ENCODE measurements at regions not wholly inside any gene's neighbourhood (a gene's known extent, or its start where the extent isn't known, plus 50 kb on each side); places are given as distances from the start of the nearest gene placed in this dataset.
"Not testable (repeated sequence)": the region's sequence is repeated elsewhere in the genome, so short reads cannot be mapped to it uniquely, and the experiment has no call there.

GRCh38 chr4:131764730-131765129, 1384.4 kb upstream of the PCDH10 start:
- no peak for FAIRE-seq
- H3K9ac ChIP-seq (ENCODE audit: control insufficient read depth, extremely low read depth, insufficient read depth, low read length), result no peak overlapping the region

GRCh38 chr4:131774382-131774781, 1374.7 kb upstream of the PCDH10 start:
- H3K79me2 ChIP-seq (ENCODE audit: control insufficient read depth, insufficient read depth, low read length); H3K4me1 ChIP-seq (ENCODE audit: control insufficient read depth, extremely low read depth, insufficient read depth, low read length); H3K4me2 ChIP-seq (ENCODE audit: control insufficient read depth, extremely low read depth, insufficient read depth, low read depth, low read length); H3K36me3 ChIP-seq (ENCODE audit: control insufficient read depth in 2 of 2, extremely low read depth in 1 of 2, insufficient read depth in 2 of 2, low read length in 2 of 2); H4K20me1 ChIP-seq (ENCODE audit: control insufficient read depth, extremely low read depth, insufficient read depth, low read length); FAIRE-seq; H3K9ac ChIP-seq (ENCODE audit: control insufficient read depth, extremely low read depth, insufficient read depth, low read length); dilution Hi-C loops (cut with MboI; ENCODE audit: extremely low pct_ligation_motif_present, low sequenced_read_pairs); H3K27ac ChIP-seq (ENCODE audit: control insufficient read depth, insufficient read depth, low read length); H3K27me3 ChIP-seq (ENCODE audit: control insufficient read depth, extremely low read depth, insufficient read depth, low read length); H3K4me3 ChIP-seq (ENCODE audit: control insufficient read depth in 2 of 3, extremely low read depth in 1 of 3, insufficient read depth in 2 of 3, low read depth in 1 of 3, low read length in 3 of 3); H3K9me3 ChIP-seq (ENCODE audit: control insufficient read depth, low read depth, low read length); H3K9me1 ChIP-seq (ENCODE audit: control insufficient read depth, extremely low read depth, insufficient read depth, low read length): not testable (repeated sequence)
- peak overlapping the region; percentile 27 for H2AFZ ChIP-seq (ENCODE audit: control insufficient read depth, low read length)
- peak; percentile 45 for DNase-seq (ENCODE audit: low read depth, low spot score)

More at GRCh38 chr4:131764730-131765129, 1384.4 kb upstream of the PCDH10 start:
- Histone ChIP-seq H3K4me1 (ENCODE audit: control insufficient read depth, extremely low read depth, insufficient read depth, low read length) (no peaks in the 10 kb centered on the region), H3K36me3 (ENCODE audit: control insufficient read depth in 2 of 2, extremely low read depth in 1 of 2, insufficient read depth in 2 of 2, low read length in 2 of 2) (no peaks in the 10 kb centered on the region), H4K20me1 (ENCODE audit: control insufficient read depth, extremely low read depth, insufficient read depth, low read length) (no peaks in the 10 kb centered on the region), H2AFZ (ENCODE audit: control insufficient read depth, low read length) (no peak overlapping the region), H3K79me2 (ENCODE audit: control insufficient read depth, insufficient read depth, low read length) (no peaks in the 10 kb centered on the region), H3K27me3 (ENCODE audit: control insufficient read depth, extremely low read depth, insufficient read depth, low read length) (no peaks in the 10 kb centered on the region), H3K4me3 (ENCODE audit: control insufficient read depth in 2 of 3, extremely low read depth in 1 of 3, insufficient read depth in 2 of 3, low read depth in 1 of 3, low read length in 3 of 3) (no peak overlapping the region), H3K27ac (ENCODE audit: control insufficient read depth, insufficient read depth, low read length) (no peak overlapping the region), H3K4me2 (ENCODE audit: control insufficient read depth, extremely low read depth, insufficient read depth, low read depth, low read length) (no peak overlapping the region), H3K9me1 (ENCODE audit: control insufficient read depth, extremely low read depth, insufficient read depth, low read length) (no peaks in the 10 kb centered on the region), H3K9me3 (ENCODE audit: control insufficient read depth, low read depth, low read length) (no peaks in the 10 kb centered on the region)
- TF ChIP-seq CTCF (optimal IDR thresholded peaks at IDR 0.05 in 1 of 3, IDR thresholded peaks at IDR 0.05 in 1 of 3, conservative IDR thresholded peaks at IDR 0.05 in 1 of 3; ENCODE audit: extremely low read depth in 1 of 3, insufficient read depth in 2 of 3, low read length in 3 of 3), result no peak
- no peak for TF ChIP-seq EZH2 (IDR thresholded peaks at IDR 0.05; ENCODE audit: low read length)
- no peak for DNase-seq (ENCODE audit: low read depth, low spot score)
- dilution Hi-C loops (cut with MboI; ENCODE audit: extremely low pct_ligation_motif_present, low sequenced_read_pairs), result no loop called here

DNA sequence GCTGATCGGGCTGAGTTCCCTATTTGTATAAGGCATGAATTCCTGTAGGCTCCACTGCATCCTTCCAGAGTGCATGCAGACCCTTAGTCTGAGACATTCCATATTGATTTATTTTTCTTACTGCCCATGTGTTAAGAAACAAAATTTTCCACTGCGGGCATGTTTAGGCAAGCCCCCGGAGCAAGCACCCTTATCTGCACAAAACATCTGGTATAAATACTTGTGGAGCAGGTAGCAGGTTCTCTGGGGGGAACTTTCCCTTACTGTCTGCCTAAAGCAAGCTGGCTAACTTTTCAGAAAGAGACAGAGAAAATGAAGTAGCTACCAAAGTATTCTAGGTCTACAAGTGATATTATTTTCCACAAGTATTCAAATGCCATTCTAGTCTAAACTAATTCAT, 1338.5 kb upstream of the PCDH10 start:
- DNase-seq (ENCODE audit: low read depth, low spot score); H3K27me3 ChIP-seq (ENCODE audit: control insufficient read depth, extremely low read depth, insufficient read depth, low read length); H3K9me3 ChIP-seq (ENCODE audit: control insufficient read depth, low read depth, low read length); H2AFZ ChIP-seq (ENCODE audit: control insufficient read depth, low read length); H3K36me3 ChIP-seq (ENCODE audit: control insufficient read depth in 2 of 2, extremely low read depth in 1 of 2, insufficient read depth in 2 of 2, low read length in 2 of 2); H3K4me2 ChIP-seq (ENCODE audit: control insufficient read depth, extremely low read depth, insufficient read depth, low read depth, low read length); dilution Hi-C loops (cut with MboI; ENCODE audit: extremely low pct_ligation_motif_present, low sequenced_read_pairs); H3K9ac ChIP-seq (ENCODE audit: control insufficient read depth, extremely low read depth, insufficient read depth, low read length); H3K9me1 ChIP-seq (ENCODE audit: control insufficient read depth, extremely low read depth, insufficient read depth, low read length); H3K4me3 ChIP-seq (ENCODE audit: control insufficient read depth in 2 of 3, extremely low read depth in 1 of 3, insufficient read depth in 2 of 3, low read depth in 1 of 3, low read length in 3 of 3); H3K27ac ChIP-seq (ENCODE audit: control insufficient read depth, insufficient read depth, low read length); H3K79me2 ChIP-seq (ENCODE audit: control insufficient read depth, insufficient read depth, low read length); FAIRE-seq; H3K4me1 ChIP-seq (ENCODE audit: control insufficient read depth, extremely low read depth, insufficient read depth, low read length); H4K20me1 ChIP-seq (ENCODE audit: control insufficient read depth, extremely low read depth, insufficient read depth, low read length): not testable (repeated sequence)

Small RNA genes in the stretch of these regions (small RNA-seq; reads per million reads assigned to genes)
- gene AC105424.1 (ENCODE audit: insufficient read length in 3 of 3, low read depth in 3 of 3, low replicate concordance in 1 of 3), result 0 reads per million in 3 experiments
- 0 reads per million in 3 experiments for gene RF00156 (ENCODE audit: insufficient read length in 3 of 3, low read depth in 3 of 3, low replicate concordance in 1 of 3)
- gene RN7SL205P (ENCODE audit: insufficient read length in 3 of 3, low read depth in 3 of 3, low replicate concordance in 1 of 3), result 0 reads per million in 3 experiments
- gene RNU6-224P (ENCODE audit: insufficient read length in 3 of 3, low read depth in 3 of 3, low replicate concordance in 1 of 3), result 0 reads per million in 3 experiments
